Stimulated activated CD8-positive, alpha-beta memory T cell treated with anti-CD3 and anti-CD28 coated beads, Interleukin-7, amount 100 ng/mL, for 48 hours (primary cell): ENCODE measurements at regions not wholly inside any gene's neighbourhood (a gene's known extent, or its start where the extent isn't known, plus 50 kb on each side); places are given as distances from the start of the nearest gene placed in this dataset.
"Not testable (repeated sequence)": the region's sequence is repeated elsewhere in the genome, so short reads cannot be mapped to it uniquely, and the experiment has no call there.

ENCODE experiments used
- DNase-seq, 2 donors: peaks; one replicate each; pipeline ENCODE4 v3.0.0-alpha.2; 2020; ENCODE audit warnings: low read depth in 1 of 2; ENCODE audit errors: extremely low read depth in 1 of 2

GRCh38 chr9:2391509-2392132, 230.0 kb upstream of the VLDLR start:
- DNase-seq = not testable (repeated sequence)

GRCh38 chr9:2394087-2394741, 227.4 kb upstream of the VLDLR start:
- not testable (repeated sequence) for DNase-seq

- DNase-seq = no peak
Measured at GRCh38 chr9:2395814-2396612, 225.6 kb upstream of the VLDLR start.

- no peak for DNase-seq
Measured at GRCh38 chr9:2396622-2397285, 224.8 kb upstream of the VLDLR start.

GRCh38 chr9:2397875-2398274, 223.7 kb upstream of the VLDLR start:
- not testable (repeated sequence) for DNase-seq

- DNase-seq = not testable (repeated sequence)
Measured at GRCh38 chr9:2401746-2402145, 219.8 kb upstream of the VLDLR start.

- no peak for DNase-seq
Measured at GRCh38 chr9:2403701-2404100, 217.9 kb upstream of the VLDLR start.

- no peak for DNase-seq
Measured at GRCh38 chr9:2406252-2406651, 215.3 kb upstream of the VLDLR start.

- DNase-seq = no peak
Measured at GRCh38 chr9:2407450-2407849, 214.1 kb upstream of the VLDLR start.

- DNase-seq = no peak
Measured at GRCh38 chr9:2411459-2412215, 209.9 kb upstream of the VLDLR start.

- DNase-seq = no peak
Measured at GRCh38 chr9:2413160-2413805, 208.3 kb upstream of the VLDLR start.

- no peak for DNase-seq
Measured at GRCh38 chr9:2414465-2414864, 207.1 kb upstream of the VLDLR start.

GRCh38 chr9:2415326-2415725, 206.3 kb upstream of the VLDLR start:
- no peak for DNase-seq

- no peak for DNase-seq
Measured at GRCh38 chr9:2417730-2418129, 203.9 kb upstream of the VLDLR start.

GRCh38 chr9:2418619-2419018, 203.0 kb upstream of the VLDLR start:
- no peak for DNase-seq

- no peak for DNase-seq
Measured at GRCh38 chr9:2419347-2419746, 202.2 kb upstream of the VLDLR start.

GRCh38 chr9:2420543-2420942, 201.0 kb upstream of the VLDLR start:
- DNase-seq = no peak

GRCh38 chr9:2424619-2425033, 197.0 kb upstream of the VLDLR start:
- no peak for DNase-seq

- DNase-seq = no peak
Measured at GRCh38 chr9:2425676-2426075, 195.9 kb upstream of the VLDLR start.
